HepG2 (cell line): ENCODE measurements at regions not wholly inside any gene's neighbourhood (a gene's known extent, or its start where the extent isn't known, plus 50 kb on each side); places are given as distances from the start of the nearest gene placed in this dataset.

ENCODE experiments used
- ATAC-seq: fragments of 200-7000 bp; cut with Tn5 transposase; 3 replicates; pipeline ENCODE4 v1.9.1; 2020; ENCODE audit warnings: mild to moderate bottlenecking, moderate library complexity
- BruUV-seq: library from RNA; stranded (reverse); fragments of 400-500 nt; replicated peaks from 2 replicates; lab custom pipeline; 2021; lab: Mats Ljungman, UMichigan
- CTCF ChIA-PET: fragments of 300-600 bp; formaldehyde crosslinking; extraction: SDS; loops from one replicate; lab custom pipeline; 2021; ENCODE audit warnings: low total read pairs, inconsistent platforms, low intra/inter-chr PET ratio; lab: Yijun Ruan, JAX
- POLR2A ChIA-PET: fragments of 350-600 bp; sonication (Branson Sonifier 250); formaldehyde crosslinking; loops from one replicate; lab custom pipeline; 2020; ENCODE audit warnings: antibody characterized with exemption, inconsistent platforms; lab: Yijun Ruan, JAX
- DNase-seq: peaks from one replicate; pipeline ENCODE4 v3.0.0-alpha.2; 2015; ENCODE audit warnings: low spot score
- FAIRE-seq: peaks from 3 replicates; lab custom pipeline; 2011; peaks lifted over from hg19 to GRCh38; lab: Jason Lieb, UNC
- H2AFZ ChIP-seq: one replicate; pipeline ENCODE4 v1.6.1; 2011; ENCODE audit warnings: low read length, inconsistent platforms
- H3K27ac ChIP-seq: fragments of 300-600 bp; 3 replicates; pipeline ENCODE4 v1.8.0; 2011; ENCODE audit warnings: mixed run types, mild to moderate bottlenecking, mixed read lengths, low read length, inconsistent platforms; ENCODE audit not compliant: insufficient read depth; ENCODE audit errors: extremely low read length
- H3K27me3 ChIP-seq, 2 experiments: fragments of 200-600 bp in 1 of 2; 2 replicates in 1 of 2; 3 replicates in 1 of 2; pipeline versions ENCODE4 v1.6.0 to v1.8.0; 2011; ENCODE audit warnings: low read length in 2 of 2, mild to moderate bottlenecking in 2 of 2, moderate library complexity in 2 of 2, inconsistent platforms in 1 of 2; ENCODE audit not compliant: insufficient read depth in 2 of 2, control insufficient read depth in 1 of 2
- H3K36me3 ChIP-seq, 2 experiments: fragments of 200-600 bp in 1 of 2; replicated peaks in 1 of 2; 2 replicates in 1 of 2; 3 replicates in 1 of 2; pipeline versions ENCODE4 v1.5.1 to v1.8.0; 2011; ENCODE audit warnings: low read length in 2 of 2, inconsistent platforms in 1 of 2; ENCODE audit not compliant: insufficient read depth in 2 of 2, control insufficient read depth in 1 of 2
- H3K4me1 ChIP-seq: 2 replicates; pipeline ENCODE4 v1.5.1; 2012; ENCODE audit warnings: low read length, inconsistent platforms; ENCODE audit not compliant: insufficient read depth
- H3K4me2 ChIP-seq: 2 replicates; pipeline ENCODE4 v1.6.0; 2011; ENCODE audit warnings: low read depth, low read length, inconsistent platforms
- H3K4me3 ChIP-seq, 3 experiments: fragments of 200-600 bp in 1 of 3; sonication (generic), shearing (Covaris generic) in 1 of 3; replicated peaks in 1 of 3; 2 replicates each; pipeline ENCODE4 v1.5.1; 2011 to 2016; ENCODE audit warnings: low read length in 3 of 3, inconsistent platforms in 2 of 3, low read depth in 2 of 3, mild to moderate bottlenecking in 2 of 3, control low read depth in 1 of 3, mixed read lengths in 1 of 3; ENCODE audit not compliant: insufficient read depth in 1 of 3
- H3K79me2 ChIP-seq: one replicate; pipeline ENCODE4 v1.6.1; 2011; ENCODE audit warnings: low read length, inconsistent platforms; ENCODE audit not compliant: insufficient read depth
- H3K9ac ChIP-seq: 2 replicates; pipeline ENCODE4 v1.6.0; 2011; ENCODE audit warnings: mild to moderate bottlenecking, low read depth, low read length, inconsistent platforms; ENCODE audit not compliant: insufficient read depth
- H3K9me3 ChIP-seq: 2 replicates; pipeline ENCODE4 v1.5.1; 2012; ENCODE audit warnings: mild to moderate bottlenecking, low read length
- H4K20me1 ChIP-seq: 2 replicates; pipeline ENCODE4 v1.6.0; 2011; ENCODE audit warnings: inconsistent platforms, mild to moderate bottlenecking, low read length, moderate library complexity; ENCODE audit not compliant: insufficient read depth
- AGO1 ChIP-seq: fragments of 200-400 bp; formaldehyde crosslinking; IDR thresholded peaks from 2 replicates; pipeline ENCODE4 v1.6.1; 2017; ENCODE audit warnings: mild to moderate bottlenecking, low read depth, low read length, moderate library complexity; ENCODE audit not compliant: poor library complexity, severe bottlenecking
- ATAD3A ChIP-seq: sonication (generic); formaldehyde crosslinking; IDR thresholded peaks from 2 replicates; pipeline ENCODE4 v1.4.0; 2020; ENCODE audit warnings: missing genetic modification reagents
- EZH2 ChIP-seq: conservative IDR thresholded peaks from 2 replicates; pipeline ENCODE4 v1.6.1; 2012; ENCODE audit warnings: mild to moderate bottlenecking, low read depth, low read length, moderate library complexity
- GATAD1 ChIP-seq: IDR thresholded peaks from 2 replicates; pipeline ENCODE4 v1.6.1; 2016; ENCODE audit warnings: missing genetic modification reagents, missing compliant biosample characterization
- HOXD1 ChIP-seq: sonication (generic); formaldehyde crosslinking; IDR thresholded peaks from 2 replicates; pipeline ENCODE4 v1.5.0; 2020; ENCODE audit warnings: missing genetic modification reagents
- KLF16 ChIP-seq, 2 experiments: sonication (generic) in 1 of 2; formaldehyde crosslinking in 1 of 2; IDR thresholded peaks; 2 replicates each; pipeline versions ENCODE4 v1.6.1 to v1.8.0; 2016 to 2023; ENCODE audit warnings: missing genetic modification reagents in 2 of 2, missing compliant biosample characterization in 1 of 2
- NFATC3 ChIP-seq: sonication (generic); formaldehyde crosslinking; IDR thresholded peaks from 2 replicates; pipeline ENCODE4 v1.5.1; 2020; ENCODE audit warnings: mild to moderate bottlenecking, missing genetic modification reagents
- NRL ChIP-seq: sonication (generic); formaldehyde crosslinking; IDR thresholded peaks from 2 replicates; pipeline ENCODE4 v1.5.0; 2020; ENCODE audit warnings: missing genetic modification reagents, mild to moderate bottlenecking, moderate library complexity, borderline replicate concordance
- RARA ChIP-seq: IDR thresholded peaks from 2 replicates; pipeline ENCODE4 v1.6.1; 2016; ENCODE audit warnings: missing genetic modification reagents, missing compliant biosample characterization
- RFXANK ChIP-seq: IDR thresholded peaks from 2 replicates; pipeline ENCODE4 v1.6.1; 2016
- SIN3B ChIP-seq: fragments of 150-350 bp; IDR thresholded peaks from 2 replicates; pipeline ENCODE4 v1.6.1; 2014; ENCODE audit warnings: low read length
- TCF7L2 ChIP-seq: IDR thresholded peaks from 2 replicates; pipeline ENCODE4 v1.6.1; 2011; ENCODE audit warnings: mild to moderate bottlenecking, low read depth, low read length, moderate library complexity
- TEAD3 ChIP-seq: optimal IDR thresholded peaks from 2 replicates; pipeline ENCODE3; 2016; ENCODE audit warnings: borderline replicate concordance
- ZFP36L1 ChIP-seq: sonication (generic); formaldehyde crosslinking; IDR thresholded peaks from 2 replicates; pipeline ENCODE4 v1.8.0; 2022; ENCODE audit warnings: mild to moderate bottlenecking, missing genetic modification reagents, moderate library complexity
- ZNF543 ChIP-seq: sonication (generic); formaldehyde crosslinking; IDR thresholded peaks from 2 replicates; pipeline ENCODE4 v1.4.0; 2020; ENCODE audit warnings: mild to moderate bottlenecking, missing genetic modification reagents
- ZNF879 ChIP-seq: sonication (generic); formaldehyde crosslinking; IDR thresholded peaks from 2 replicates; pipeline ENCODE4 v1.8.1; 2023; ENCODE audit warnings: missing genetic modification reagents
- WGBS: methylation state at CpG from one replicate; pipeline ENCODE4 v1.1.6; 2017; ENCODE audit warnings: low lambda C conversion rate; 5-methylcytosine and 5-hydroxymethylcytosine counted together
- in situ Hi-C: cut with HindIII; loops from 2 replicates; pipeline ENCODE4 v1.10.0; 2017; ENCODE audit warnings: low pct_unique_long_range_greater_than_20kb; ENCODE audit not compliant: extremely low pct_ligation_motif_present
- intact Hi-C: fragments of 100-400 bp; cut with micrococcal nuclease; formaldehyde crosslinking; loops from one replicate; pipeline ENCODE4 v1.10.0; 2022; ENCODE audit not compliant: unreplicated experiment
- TF ChIP-seq, protein P1 (sequence below): sonication (generic); formaldehyde crosslinking; IDR thresholded peaks from 2 replicates; pipeline ENCODE4 v1.8.1; 2023; ENCODE audit warnings: missing genetic modification reagents, mild to moderate bottlenecking, borderline replicate concordance

DNA sequence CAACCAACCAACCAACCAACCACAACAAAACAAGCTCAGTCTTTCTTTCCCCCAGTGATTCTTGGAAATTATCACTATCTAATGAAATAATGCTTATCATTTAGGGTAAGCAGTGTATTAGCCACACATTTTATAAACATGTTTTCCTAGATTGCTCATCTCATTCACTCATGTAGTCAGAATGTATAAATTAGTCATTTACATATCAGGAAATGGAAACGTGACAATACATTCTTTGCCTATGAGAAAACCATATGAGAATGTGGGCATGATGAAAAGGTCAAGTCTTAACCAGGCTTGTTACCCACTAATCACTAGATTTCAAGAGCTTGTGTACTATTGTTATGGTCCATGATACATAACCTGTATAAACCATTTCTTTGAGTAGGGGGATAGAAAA is 1583.4 kb upstream of the PIK3C3 start:
- Histone ChIP-seq H3K9me3 (no peaks in the 10 kb centered on the region), H3K4me3 (no peak overlapping the region), H2AFZ (no peak overlapping the region), H3K36me3 (no peaks in the 10 kb centered on the region), H3K79me2 (no peaks in the 10 kb centered on the region), H3K27me3 (no peaks in the 10 kb centered on the region), H3K4me2 (no peak overlapping the region), H3K9ac (no peak overlapping the region), H3K4me1 (no peaks in the 10 kb centered on the region), H3K27ac (no peak overlapping the region), H4K20me1 (no peaks in the 10 kb centered on the region)
- no peak for FAIRE-seq
- intact Hi-C loops, result no loop called here
- no TSS peak for BruUV-seq
- ChIA-PET CTCF (no interaction called here), POLR2A (no interaction called here)
- no peak for DNase-seq
- ATAC-seq, result no peak
- 0% methylated on average over 1 of the region's 1 CpG for WGBS
- in situ Hi-C loops, result no loop called here
- TF ChIP-seq KLF16 (CRISPR knock-in tag; IDR thresholded peaks at IDR 0.05), result no peak

DNA sequence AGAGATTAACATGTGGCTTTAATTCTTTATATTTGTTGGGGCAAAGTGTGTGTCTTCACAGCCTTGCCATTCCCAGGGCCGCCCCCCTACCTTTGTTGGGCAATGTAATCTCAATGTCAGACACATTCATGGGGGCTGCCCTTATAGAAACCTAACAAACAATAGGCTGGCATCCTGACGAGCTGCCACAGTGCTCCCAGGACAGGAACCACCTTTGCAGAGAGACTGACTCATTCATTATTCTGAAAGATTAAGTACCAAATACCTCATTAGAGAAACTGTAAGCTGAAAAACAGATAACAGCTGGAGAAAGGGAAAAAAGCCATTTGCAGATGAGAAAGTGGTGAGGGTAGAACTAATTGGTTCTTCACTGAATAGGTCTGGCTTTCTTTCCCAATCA is 1587.5 kb upstream of the PIK3C3 start:
- Histone ChIP-seq H2AFZ (no peak overlapping the region), H3K36me3 (no peaks in the 10 kb centered on the region), H3K4me1 (no peaks in the 10 kb centered on the region), H3K27ac (no peak overlapping the region), H3K9me3 (no peaks in the 10 kb centered on the region), H3K27me3 (no peaks in the 10 kb centered on the region), H3K4me2 (no peak overlapping the region), H3K79me2 (no peaks in the 10 kb centered on the region), H3K9ac (no peak overlapping the region), H3K4me3 (no peak overlapping the region), H4K20me1 (no peaks in the 10 kb centered on the region)
- ChIA-PET POLR2A (no interaction called here), CTCF (no interaction called here)
- WGBS, result 0% methylated on average over 2 of the region's 2 CpGs
- no peak for FAIRE-seq
- no TSS peak for BruUV-seq
- TF ChIP-seq GATAD1, result no peak
- intact Hi-C loops, result no loop called here
- DNase-seq, result no peak
- ATAC-seq, result no peak
- in situ Hi-C loops, result no loop called here

DNA sequence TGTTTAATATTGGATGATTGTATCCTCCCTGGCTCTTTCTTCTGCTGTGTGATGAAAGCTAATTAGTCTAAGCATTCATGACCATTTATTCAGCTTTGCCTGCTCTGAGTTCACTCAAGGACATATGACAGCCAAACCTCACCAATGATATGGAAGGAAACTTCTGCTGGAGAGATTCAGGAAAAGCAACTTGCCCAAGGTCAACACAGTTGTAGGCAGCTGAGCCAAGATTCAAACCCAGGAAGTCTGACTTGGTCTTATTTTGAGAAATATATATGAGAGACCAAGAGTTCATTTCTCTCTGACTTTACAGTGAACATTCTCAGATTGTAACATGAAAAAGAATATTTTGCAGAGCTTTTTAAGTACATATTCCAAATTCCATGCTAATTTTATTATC is 1588.5 kb upstream of the PIK3C3 start:
- H4K20me1 ChIP-seq, result no peaks in the 10 kb centered on the region
- CTCF ChIA-PET, result no interaction called here
- intact Hi-C loops, result no loop called here
- TF ChIP-seq NRL (no peak), AGO1 (no peak), RFXANK (no peak), EZH2 (no peak), ZFP36L1 (no peak), RARA (CRISPR knock-in tag) (no peak), SIN3B (no peak), ZNF879 (CRISPR knock-in tag) (no peak), NFATC3 (no peak), ATAD3A (no peak), TEAD3 (CRISPR knock-in tag) (no peak), ZNF543 (CRISPR knock-in tag) (no peak), TCF7L2 (no peak), HOXD1 (CRISPR knock-in tag) (no peak)
- TF ChIP-seq, protein P1, sequence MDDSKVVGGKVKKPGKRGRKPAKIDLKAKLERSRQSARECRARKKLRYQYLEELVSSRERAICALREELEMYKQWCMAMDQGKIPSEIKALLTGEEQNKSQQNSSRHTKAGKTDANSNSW, result no peak

More for the DNA sequence above, 1588.5 kb upstream of the PIK3C3 start:
- no TSS peak for BruUV-seq
- H3K36me3 ChIP-seq, result no peaks in the 10 kb centered on the region
- no peaks in the 10 kb centered on the region for H3K27me3 ChIP-seq
- H3K4me2 ChIP-seq, result no peak overlapping the region
- no peak for FAIRE-seq
- H3K79me2 ChIP-seq, result no peaks in the 10 kb centered on the region
- no peak overlapping the region for H3K27ac ChIP-seq
- no peak for ATAC-seq
- H3K9ac ChIP-seq, result no peak overlapping the region
- no peaks in the 10 kb centered on the region for H3K9me3 ChIP-seq
- H2AFZ ChIP-seq, result no peak overlapping the region
- POLR2A ChIA-PET, result no interaction called here
- no peak for DNase-seq
- in situ Hi-C loops, result no loop called here
- H3K4me3 ChIP-seq, result no peak overlapping the region
- no peaks in the 10 kb centered on the region for H3K4me1 ChIP-seq
